ENCODE measurements at regions not wholly inside any gene's neighbourhood (a gene's known extent, or its start where the extent isn't known, plus 50 kb on each side); places are given as distances from the start of the nearest gene placed in this dataset.

- no peak for ATAC-seq
Measured at GRCh38 chr14:51780741-51781140, 79.7 kb upstream of the GNG2 start.

DNA sequence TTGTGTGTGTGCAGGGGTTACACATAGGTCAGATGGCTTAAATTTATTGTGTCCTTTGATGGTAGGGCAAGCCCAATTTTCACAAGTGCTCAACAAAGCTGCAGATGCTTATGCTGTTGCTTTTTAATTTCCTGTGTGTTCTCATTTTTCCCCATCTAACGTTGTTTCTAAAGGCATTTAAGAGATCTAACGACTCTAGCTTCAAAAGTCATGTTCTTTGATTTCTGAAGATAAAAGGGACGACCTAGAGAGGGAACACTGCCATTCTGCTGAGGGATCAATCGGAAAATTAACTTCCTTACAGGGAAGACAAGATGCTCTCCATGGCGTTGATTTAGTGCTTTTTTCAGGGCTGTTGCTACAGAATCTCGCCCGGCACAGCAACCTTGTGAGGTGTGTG is 79.0 kb upstream of the GNG2 start:
- intact Hi-C loops (cut with DNase I): loop anchor here (5.0 kb wide), 1 partner anchor 499 kb away; no protein-coding TSS in a partner anchor

More at GRCh38 chr14:51780741-51781140, 79.7 kb upstream of the GNG2 start:
- no peak overlapping the region for H3K4me3 ChIP-seq
- H3K27ac ChIP-seq: no peak overlapping the region
- no peak for DNase-seq
- H3K4me1 ChIP-seq: peaks cover 12% of the 10 kb centered on the region
- no peaks in the 10 kb centered on the region for H3K27me3 ChIP-seq (ENCODE audit: low read depth)
- TF ChIP-seq, protein P1, sequence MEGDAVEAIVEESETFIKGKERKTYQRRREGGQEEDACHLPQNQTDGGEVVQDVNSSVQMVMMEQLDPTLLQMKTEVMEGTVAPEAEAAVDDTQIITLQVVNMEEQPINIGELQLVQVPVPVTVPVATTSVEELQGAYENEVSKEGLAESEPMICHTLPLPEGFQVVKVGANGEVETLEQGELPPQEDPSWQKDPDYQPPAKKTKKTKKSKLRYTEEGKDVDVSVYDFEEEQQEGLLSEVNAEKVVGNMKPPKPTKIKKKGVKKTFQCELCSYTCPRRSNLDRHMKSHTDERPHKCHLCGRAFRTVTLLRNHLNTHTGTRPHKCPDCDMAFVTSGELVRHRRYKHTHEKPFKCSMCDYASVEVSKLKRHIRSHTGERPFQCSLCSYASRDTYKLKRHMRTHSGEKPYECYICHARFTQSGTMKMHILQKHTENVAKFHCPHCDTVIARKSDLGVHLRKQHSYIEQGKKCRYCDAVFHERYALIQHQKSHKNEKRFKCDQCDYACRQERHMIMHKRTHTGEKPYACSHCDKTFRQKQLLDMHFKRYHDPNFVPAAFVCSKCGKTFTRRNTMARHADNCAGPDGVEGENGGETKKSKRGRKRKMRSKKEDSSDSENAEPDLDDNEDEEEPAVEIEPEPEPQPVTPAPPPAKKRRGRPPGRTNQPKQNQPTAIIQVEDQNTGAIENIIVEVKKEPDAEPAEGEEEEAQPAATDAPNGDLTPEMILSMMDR (IDR thresholded peaks at IDR 0.05): no peak
- intact Hi-C loops (cut with DNase I): loop anchor here (5.0 kb wide), 1 partner anchor 498 kb away; no protein-coding TSS in a partner anchor
- no peaks in the 10 kb centered on the region for H3K36me3 ChIP-seq
- no peaks in the 10 kb centered on the region for H3K9me3 ChIP-seq

DNA sequence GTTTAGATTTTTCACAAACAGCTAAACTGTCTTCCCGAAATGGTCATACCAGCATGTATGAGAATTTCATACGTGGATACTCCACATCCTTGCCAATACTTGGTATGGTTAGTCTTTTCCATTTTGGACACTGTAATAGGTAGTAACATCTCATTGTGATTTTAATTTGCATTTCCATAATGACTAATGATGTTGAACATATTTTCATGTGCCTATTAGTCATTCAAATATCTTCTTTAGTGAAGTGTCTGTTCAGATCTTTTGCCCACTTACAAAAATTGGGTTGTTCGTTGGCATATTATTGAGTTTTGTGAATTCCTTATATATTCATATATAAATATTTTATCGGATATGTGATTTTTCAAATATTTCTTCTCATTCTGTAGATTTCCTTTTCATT is 78.0 kb upstream of the GNG2 start:
- no peak for ATAC-seq
- TF ChIP-seq, protein P1 (IDR thresholded peaks at IDR 0.05): no peak
- Histone ChIP-seq H3K4me3 (no peak overlapping the region), H3K9me3 (no peaks in the 10 kb centered on the region), H3K36me3 (no peaks in the 10 kb centered on the region), H3K4me1 (peaks cover 6% of the 10 kb centered on the region), H3K27me3 (ENCODE audit: low read depth) (no peaks in the 10 kb centered on the region), H3K27ac (no peak overlapping the region)
- DNase-seq: no peak
- intact Hi-C loops (cut with DNase I): loop anchor here (5.0 kb wide), 1 partner anchor 500 kb away; no protein-coding TSS in a partner anchor

More for the DNA sequence above, 79.0 kb upstream of the GNG2 start:
- Histone ChIP-seq H3K27me3 (ENCODE audit: low read depth) (no peaks in the 10 kb centered on the region), H3K27ac (no peak overlapping the region), H3K9me3 (no peaks in the 10 kb centered on the region), H3K36me3 (no peaks in the 10 kb centered on the region), H3K4me1 (peaks cover 9% of the 10 kb centered on the region), H3K4me3 (no peak overlapping the region)
- ATAC-seq (no peak), DNase-seq (no peak)
- TF ChIP-seq, protein P1 (IDR thresholded peaks at IDR 0.05): no peak

GRCh38 chr14:51783765-51784164 is 76.6 kb upstream of the GNG2 start:
- H3K9me3 ChIP-seq: no peaks in the 10 kb centered on the region
- H3K4me1 ChIP-seq: peaks cover 6% of the 10 kb centered on the region
- DNase-seq (no peak), ATAC-seq (no peak)
- no peak overlapping the region for H3K4me3 ChIP-seq
- TF ChIP-seq, protein P1 (IDR thresholded peaks at IDR 0.05): no peak
- H3K27me3 ChIP-seq (ENCODE audit: low read depth): no peaks in the 10 kb centered on the region
- no peak overlapping the region for H3K27ac ChIP-seq
- intact Hi-C loops (cut with DNase I): loop anchor here (5.0 kb wide), 1 partner anchor 501 kb away; no protein-coding TSS in a partner anchor
- H3K36me3 ChIP-seq: no peaks in the 10 kb centered on the region

GRCh38 chr14:51784466-51784865 is 75.9 kb upstream of the GNG2 start:
- H3K36me3 ChIP-seq: no peaks in the 10 kb centered on the region
- intact Hi-C loops (cut with DNase I): loop anchor here (5.0 kb wide), 1 partner anchor 502 kb away; no protein-coding TSS in a partner anchor
- ATAC-seq: no peak

More at GRCh38 chr14:51784466-51784865, 75.9 kb upstream of the GNG2 start:
- Histone ChIP-seq H3K4me3 (no peak overlapping the region), H3K27me3 (ENCODE audit: low read depth) (no peaks in the 10 kb centered on the region), H3K27ac (no peak overlapping the region), H3K9me3 (no peaks in the 10 kb centered on the region), H3K4me1 (peaks cover 6% of the 10 kb centered on the region)
- DNase-seq: no peak
- TF ChIP-seq, protein P1 (IDR thresholded peaks at IDR 0.05): no peak
